HG02571 (cell line): ENCODE measurements at regions not wholly inside any gene's neighbourhood (a gene's known extent, or its start where the extent isn't known, plus 50 kb on each side); places are given as distances from the start of the nearest gene placed in this dataset.
"Not testable (repeated sequence)": the region's sequence is repeated elsewhere in the genome, so short reads cannot be mapped to it uniquely, and the experiment has no call there.

ENCODE experiments used
- ATAC-seq: cut with Tn5 transposase; IDR thresholded peaks from one replicate; pipeline ENCODE4 v1.9.1; 2021; ENCODE audit warnings: mild to moderate bottlenecking, moderate library complexity; ENCODE audit not compliant: unreplicated experiment

GRCh38 chr3:153539263-153539662, 377.2 kb downstream of the RAP2B start:
- ATAC-seq = no peak

- ATAC-seq = no peak
Measured at GRCh38 chr3:153545471-153545870, 383.4 kb downstream of the RAP2B start.

GRCh38 chr3:153547970-153548369, 385.9 kb downstream of the RAP2B start:
- ATAC-seq = no peak

GRCh38 chr3:153549686-153550085, 387.7 kb downstream of the RAP2B start:
- not testable (repeated sequence) for ATAC-seq

GRCh38 chr3:153551536-153552285, 389.7 kb downstream of the RAP2B start:
- no peak for ATAC-seq

- no peak for ATAC-seq
Measured at GRCh38 chr3:153552887-153553604, 391.0 kb downstream of the RAP2B start.

GRCh38 chr3:153553605-153553945, 391.5 kb downstream of the RAP2B start:
- no peak for ATAC-seq

GRCh38 chr3:153555919-153556318, 393.9 kb downstream of the RAP2B start:
- ATAC-seq = no peak

GRCh38 chr3:153559366-153559765, 397.3 kb downstream of the RAP2B start:
- not testable (repeated sequence) for ATAC-seq

GRCh38 chr3:153567011-153567410, 405.0 kb downstream of the RAP2B start:
- no peak for ATAC-seq

- ATAC-seq = no peak
Measured at GRCh38 chr3:153567556-153567955, 405.5 kb downstream of the RAP2B start.

GRCh38 chr3:153570481-153570880, 408.5 kb downstream of the RAP2B start:
- not testable (repeated sequence) for ATAC-seq

- ATAC-seq = no peak
Measured at GRCh38 chr3:153572165-153572564, 410.1 kb downstream of the RAP2B start.

GRCh38 chr3:153572654-153573053, 410.6 kb downstream of the RAP2B start:
- no peak for ATAC-seq

- no peak for ATAC-seq
Measured at GRCh38 chr3:153573481-153573880, 411.5 kb downstream of the RAP2B start.

- ATAC-seq = no peak
Measured at GRCh38 chr3:153574445-153574844, 412.4 kb downstream of the RAP2B start.

- no peak for ATAC-seq
Measured at GRCh38 chr3:153577059-153577736, 415.2 kb downstream of the RAP2B start.

- no peak for ATAC-seq
Measured at GRCh38 chr3:153578046-153578445, 416.0 kb downstream of the RAP2B start.

- no peak for ATAC-seq
Measured at GRCh38 chr3:153590051-153590450, 428.0 kb downstream of the RAP2B start.

- no peak for ATAC-seq
Measured at GRCh38 chr3:153591561-153592245, 429.7 kb downstream of the RAP2B start.

- ATAC-seq = no peak
Measured at GRCh38 chr3:153595186-153595815, 433.3 kb downstream of the RAP2B start.
